NB4 (cell line): ENCODE measurements at regions not wholly inside any gene's neighbourhood (a gene's known extent, or its start where the extent isn't known, plus 50 kb on each side); places are given as distances from the start of the nearest gene placed in this dataset.

Experiments used
- MYC ChIP-seq: IDR thresholded peaks from 2 replicates; pipeline ENCODE4 v1.6.1; 2011; ENCODE audit warnings: low read depth, low read length
- POLR2A ChIP-seq: IDR thresholded peaks from 2 replicates; pipeline ENCODE4 v1.6.1; 2011; ENCODE audit warnings: mild to moderate bottlenecking; ENCODE audit not compliant: insufficient read length; ENCODE audit errors: extremely low read depth
- TF ChIP-seq, protein P1 (sequence below): IDR thresholded peaks from one replicate; pipeline ENCODE4 v1.5.1; 2012; ENCODE audit warnings: low read depth, low read length
- TF ChIP-seq, protein P2 (sequence below): IDR thresholded peaks from 2 replicates; pipeline ENCODE4 v1.6.1; 2011; ENCODE audit warnings: low read depth, low read length

- TF ChIP-seq, protein P1, sequence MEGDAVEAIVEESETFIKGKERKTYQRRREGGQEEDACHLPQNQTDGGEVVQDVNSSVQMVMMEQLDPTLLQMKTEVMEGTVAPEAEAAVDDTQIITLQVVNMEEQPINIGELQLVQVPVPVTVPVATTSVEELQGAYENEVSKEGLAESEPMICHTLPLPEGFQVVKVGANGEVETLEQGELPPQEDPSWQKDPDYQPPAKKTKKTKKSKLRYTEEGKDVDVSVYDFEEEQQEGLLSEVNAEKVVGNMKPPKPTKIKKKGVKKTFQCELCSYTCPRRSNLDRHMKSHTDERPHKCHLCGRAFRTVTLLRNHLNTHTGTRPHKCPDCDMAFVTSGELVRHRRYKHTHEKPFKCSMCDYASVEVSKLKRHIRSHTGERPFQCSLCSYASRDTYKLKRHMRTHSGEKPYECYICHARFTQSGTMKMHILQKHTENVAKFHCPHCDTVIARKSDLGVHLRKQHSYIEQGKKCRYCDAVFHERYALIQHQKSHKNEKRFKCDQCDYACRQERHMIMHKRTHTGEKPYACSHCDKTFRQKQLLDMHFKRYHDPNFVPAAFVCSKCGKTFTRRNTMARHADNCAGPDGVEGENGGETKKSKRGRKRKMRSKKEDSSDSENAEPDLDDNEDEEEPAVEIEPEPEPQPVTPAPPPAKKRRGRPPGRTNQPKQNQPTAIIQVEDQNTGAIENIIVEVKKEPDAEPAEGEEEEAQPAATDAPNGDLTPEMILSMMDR, result no peak
- TF ChIP-seq, protein P2, sequence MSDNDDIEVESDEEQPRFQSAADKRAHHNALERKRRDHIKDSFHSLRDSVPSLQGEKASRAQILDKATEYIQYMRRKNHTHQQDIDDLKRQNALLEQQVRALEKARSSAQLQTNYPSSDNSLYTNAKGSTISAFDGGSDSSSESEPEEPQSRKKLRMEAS, result no peak
- TF ChIP-seq MYC (no peak), POLR2A (no peak)
Measured at GRCh38 chr7:12764458-12764891, 77.0 kb downstream of the ARL4A start.
